Type B pancreatic cell (in vitro differentiated cells): ENCODE measurements at regions not wholly inside any gene's neighbourhood (a gene's known extent, or its start where the extent isn't known, plus 50 kb on each side); places are given as distances from the start of the nearest gene placed in this dataset.

Source experiments
- DNase-seq: peaks from one replicate; pipeline ENCODE4 v3.0.0; 2021; ENCODE audit warnings: mixed read lengths; ENCODE audit not compliant: unreplicated experiment; ENCODE audit errors: extremely low spot score
- H3K27ac Mint-ChIP-seq: 2 replicates; pipeline ENCODE4 v1.8.0; 2021; ENCODE audit warnings: mild to moderate bottlenecking, mixed read lengths
- H3K27me3 Mint-ChIP-seq: 2 replicates; pipeline ENCODE4 v1.8.0; 2021; ENCODE audit warnings: mixed read lengths
- H3K36me3 Mint-ChIP-seq: 2 replicates; pipeline ENCODE4 v1.8.0; 2021; ENCODE audit warnings: mixed read lengths
- H3K4me1 Mint-ChIP-seq: one replicate; pipeline ENCODE4 v1.8.0; 2021; ENCODE audit warnings: mixed read lengths; ENCODE audit not compliant: unreplicated experiment
- H3K4me3 Mint-ChIP-seq: 2 replicates; pipeline ENCODE4 v1.8.0; 2021; ENCODE audit warnings: mild to moderate bottlenecking, mixed read lengths
- H3K9me3 Mint-ChIP-seq: 2 replicates; pipeline ENCODE4 v1.8.0; 2021; ENCODE audit warnings: mixed read lengths
- TF ChIP-seq, protein P1 (sequence below): fragments of 200-600 bp; sonication (generic); conservative IDR thresholded peaks from 2 replicates; pipeline ENCODE4 v1.5.0; 2021; ENCODE audit warnings: antibody characterized with exemption, mild to moderate bottlenecking

DNA sequence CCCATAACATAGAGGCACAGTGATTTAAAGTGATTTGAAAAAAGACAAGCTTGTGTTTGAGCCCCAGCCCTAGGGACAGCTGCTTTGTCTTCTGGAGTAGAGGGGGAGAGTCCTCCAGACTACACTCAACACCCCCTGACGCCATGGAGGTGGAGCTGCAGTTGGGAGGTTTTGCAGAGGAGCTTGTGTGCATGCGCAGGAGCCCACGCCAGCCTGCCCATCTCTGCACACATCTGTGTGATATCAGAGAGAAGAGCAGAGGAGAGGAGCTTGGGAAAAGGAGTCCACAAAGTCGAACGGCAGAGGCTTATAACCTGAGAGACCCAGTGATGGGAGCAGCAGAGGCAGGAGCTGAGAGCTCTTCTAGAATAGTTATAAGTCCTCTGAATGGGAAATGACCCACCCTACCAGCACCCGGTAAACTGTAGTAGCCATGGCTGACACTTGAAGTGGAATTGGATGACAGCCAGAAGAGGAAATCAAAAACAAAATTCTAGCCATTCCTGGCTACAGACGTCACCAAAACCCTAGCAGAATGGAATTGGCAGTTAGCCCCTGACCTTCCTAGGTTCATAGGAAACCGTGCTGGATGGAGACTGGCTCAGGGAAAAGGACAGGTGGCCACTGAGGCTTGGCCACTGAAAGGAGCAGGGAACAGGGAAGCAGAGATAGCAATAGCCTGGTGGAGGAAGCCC lies 185.1 kb upstream of the VASH1 start:
- peaks cover 34% of the 10 kb centered on the region for H3K27me3 Mint-ChIP-seq
- peaks cover 12% of the 10 kb centered on the region for H3K4me1 Mint-ChIP-seq
- TF ChIP-seq, protein P1, sequence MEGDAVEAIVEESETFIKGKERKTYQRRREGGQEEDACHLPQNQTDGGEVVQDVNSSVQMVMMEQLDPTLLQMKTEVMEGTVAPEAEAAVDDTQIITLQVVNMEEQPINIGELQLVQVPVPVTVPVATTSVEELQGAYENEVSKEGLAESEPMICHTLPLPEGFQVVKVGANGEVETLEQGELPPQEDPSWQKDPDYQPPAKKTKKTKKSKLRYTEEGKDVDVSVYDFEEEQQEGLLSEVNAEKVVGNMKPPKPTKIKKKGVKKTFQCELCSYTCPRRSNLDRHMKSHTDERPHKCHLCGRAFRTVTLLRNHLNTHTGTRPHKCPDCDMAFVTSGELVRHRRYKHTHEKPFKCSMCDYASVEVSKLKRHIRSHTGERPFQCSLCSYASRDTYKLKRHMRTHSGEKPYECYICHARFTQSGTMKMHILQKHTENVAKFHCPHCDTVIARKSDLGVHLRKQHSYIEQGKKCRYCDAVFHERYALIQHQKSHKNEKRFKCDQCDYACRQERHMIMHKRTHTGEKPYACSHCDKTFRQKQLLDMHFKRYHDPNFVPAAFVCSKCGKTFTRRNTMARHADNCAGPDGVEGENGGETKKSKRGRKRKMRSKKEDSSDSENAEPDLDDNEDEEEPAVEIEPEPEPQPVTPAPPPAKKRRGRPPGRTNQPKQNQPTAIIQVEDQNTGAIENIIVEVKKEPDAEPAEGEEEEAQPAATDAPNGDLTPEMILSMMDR, result no peak
- DNase-seq, result no peak
- peaks cover 4% of the 10 kb centered on the region for H3K9me3 Mint-ChIP-seq
- no peak overlapping the region for H3K4me3 Mint-ChIP-seq
- H3K36me3 Mint-ChIP-seq, result no peaks in the 10 kb centered on the region
- H3K27ac Mint-ChIP-seq, result no peak overlapping the region

DNA sequence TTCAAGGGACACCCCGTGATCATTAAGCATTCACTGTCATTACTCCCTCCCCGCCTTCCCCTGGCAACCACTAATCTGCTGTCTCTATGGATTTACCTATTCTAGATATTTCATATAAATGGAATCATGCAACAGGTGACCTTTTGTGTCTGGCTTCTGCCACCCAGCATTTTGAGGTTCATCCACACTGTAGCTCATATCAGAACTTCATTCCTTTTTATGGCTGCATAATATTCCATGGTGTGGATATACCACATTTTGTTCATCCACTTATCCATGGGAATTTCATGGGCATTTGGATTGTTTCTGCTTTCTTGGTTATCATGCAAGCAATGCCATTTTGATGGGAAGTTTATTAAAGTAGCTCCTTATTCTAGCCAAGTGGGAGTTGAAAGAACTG lies 184.2 kb upstream of the VASH1 start:
- TF ChIP-seq, protein P1, result no peak
- H3K4me1 Mint-ChIP-seq, result peaks cover 12% of the 10 kb centered on the region
- H3K27me3 Mint-ChIP-seq, result peaks cover 36% of the 10 kb centered on the region
- no peaks in the 10 kb centered on the region for H3K36me3 Mint-ChIP-seq
- H3K9me3 Mint-ChIP-seq, result peaks cover 4% of the 10 kb centered on the region
- H3K4me3 Mint-ChIP-seq, result no peak overlapping the region
- no peak for DNase-seq
- no peak overlapping the region for H3K27ac Mint-ChIP-seq

DNA sequence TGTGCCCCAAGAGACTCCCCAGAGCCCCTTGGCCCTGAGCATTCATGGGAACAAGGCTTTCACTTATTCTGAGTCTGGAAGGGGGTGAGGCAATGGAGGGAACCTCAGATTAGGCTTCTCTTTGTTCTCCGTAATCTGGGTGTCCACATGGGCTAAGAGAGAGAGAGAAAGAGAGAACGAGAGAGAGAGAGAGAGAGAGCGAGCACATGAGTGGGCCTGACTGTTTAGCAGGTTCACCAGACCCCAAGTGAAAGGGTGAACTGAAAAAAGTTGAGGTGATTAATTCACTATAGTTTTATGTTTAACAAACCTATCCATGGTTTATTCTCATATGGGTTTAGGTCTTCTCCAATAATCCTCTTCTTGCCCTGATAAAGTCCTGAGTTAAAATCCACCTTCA lies 183.4 kb upstream of the VASH1 start:
- peaks cover 36% of the 10 kb centered on the region for H3K27me3 Mint-ChIP-seq
- H3K36me3 Mint-ChIP-seq, result no peaks in the 10 kb centered on the region
- TF ChIP-seq, protein P1, result no peak
- H3K4me3 Mint-ChIP-seq, result no peak overlapping the region
- H3K27ac Mint-ChIP-seq, result no peak overlapping the region
- H3K9me3 Mint-ChIP-seq, result peaks cover 4% of the 10 kb centered on the region
- H3K4me1 Mint-ChIP-seq, result peaks cover 12% of the 10 kb centered on the region
- no peak for DNase-seq

DNA sequence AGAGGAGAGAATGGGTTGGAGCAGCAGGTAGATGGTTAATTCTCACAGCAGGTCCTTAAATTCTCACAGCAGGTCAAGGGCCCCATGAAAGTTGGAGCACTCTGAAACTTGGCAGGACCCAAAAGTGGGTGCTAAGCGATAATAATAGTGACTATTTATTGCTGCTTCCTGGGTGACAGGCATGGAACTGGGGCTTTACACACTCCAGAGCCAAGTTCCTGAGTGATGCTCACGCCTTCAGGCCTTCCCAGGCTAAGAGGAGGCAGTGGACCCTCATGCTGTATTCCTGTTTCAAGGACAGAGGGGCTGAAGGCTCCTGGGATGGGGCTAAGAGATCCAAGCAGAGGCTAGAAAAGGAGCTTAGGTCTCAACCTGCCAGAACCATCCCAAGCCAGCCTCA lies 180.9 kb upstream of the VASH1 start:
- no peak overlapping the region for H3K4me3 Mint-ChIP-seq
- H3K36me3 Mint-ChIP-seq, result no peaks in the 10 kb centered on the region
- peaks cover 19% of the 10 kb centered on the region for H3K27me3 Mint-ChIP-seq
- TF ChIP-seq, protein P1, result no peak
- H3K4me1 Mint-ChIP-seq, result peaks cover 26% of the 10 kb centered on the region
- no peak overlapping the region for H3K27ac Mint-ChIP-seq
- H3K9me3 Mint-ChIP-seq, result peaks cover 4% of the 10 kb centered on the region
- DNase-seq, result no peak

DNA sequence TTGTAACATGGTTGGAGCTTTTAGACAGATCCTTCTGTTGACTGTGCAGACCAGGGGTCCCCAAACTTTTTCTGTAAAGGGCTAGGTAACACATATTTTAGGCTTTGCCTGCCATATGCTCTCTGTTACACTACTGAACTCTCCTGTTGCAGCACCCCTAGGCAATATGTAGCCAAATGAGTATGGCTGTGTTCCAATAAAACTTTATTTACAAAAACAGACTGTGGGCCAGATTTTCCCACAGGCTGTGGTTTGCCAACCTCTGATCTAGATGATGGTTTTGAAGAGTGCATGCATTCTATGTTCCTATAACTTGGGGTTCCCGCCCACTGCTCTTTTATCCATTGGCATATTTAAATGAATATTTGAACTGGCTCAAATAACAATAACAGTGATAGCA lies 180.3 kb upstream of the VASH1 start:
- no peak overlapping the region for H3K4me3 Mint-ChIP-seq
- H3K36me3 Mint-ChIP-seq, result no peaks in the 10 kb centered on the region
- H3K4me1 Mint-ChIP-seq, result peaks cover 26% of the 10 kb centered on the region
- H3K27me3 Mint-ChIP-seq, result peaks cover 19% of the 10 kb centered on the region
- H3K9me3 Mint-ChIP-seq, result peaks cover 4% of the 10 kb centered on the region
- DNase-seq, result no peak
- TF ChIP-seq, protein P1, result no peak
- no peak overlapping the region for H3K27ac Mint-ChIP-seq
